ENCODE measurements at regions not wholly inside any gene's neighbourhood (a gene's known extent, or its start where the extent isn't known, plus 50 kb on each side); places are given as distances from the start of the nearest gene placed in this dataset.

- H3K9me3 ChIP-seq (ENCODE audit: severe bottlenecking), result no peaks in the 10 kb centered on the region
- no peak overlapping the region for H3K4me3 ChIP-seq (ENCODE audit: low read depth, low read length)
- peaks cover 4% of the 10 kb centered on the region for H3K27me3 ChIP-seq (ENCODE audit: insufficient read depth, low read depth, severe bottlenecking)
- H3K36me3 ChIP-seq, result no peaks in the 10 kb centered on the region
- no peak for TF ChIP-seq CTCF (IDR thresholded peaks at IDR 0.05; ENCODE audit: low read depth, low read length)
- no peak for DNase-seq
- H3K27ac ChIP-seq, result no peak overlapping the region
Observed at GRCh38 chr6:4280031-4280430, 144.7 kb upstream of the ECI2 start.

GRCh38 chr6:4274382-4275082 is 139.2 kb upstream of the ECI2 start:
- no peak for TF ChIP-seq CTCF (IDR thresholded peaks at IDR 0.05; ENCODE audit: low read depth, low read length)
- DNase-seq, result no peak
- Histone ChIP-seq H3K4me3 (ENCODE audit: low read depth, low read length) (no peak overlapping the region), H3K27me3 (ENCODE audit: insufficient read depth, low read depth, severe bottlenecking) (peaks cover 13% of the 10 kb centered on the region), H3K36me3 (no peaks in the 10 kb centered on the region), H3K27ac (no peak overlapping the region), H3K9me3 (ENCODE audit: severe bottlenecking) (no peaks in the 10 kb centered on the region)

- Histone ChIP-seq H3K27ac (no peak overlapping the region), H3K9me3 (ENCODE audit: severe bottlenecking) (no peaks in the 10 kb centered on the region), H3K27me3 (ENCODE audit: insufficient read depth, low read depth, severe bottlenecking) (peaks cover 17% of the 10 kb centered on the region), H3K36me3 (no peaks in the 10 kb centered on the region), H3K4me3 (ENCODE audit: low read depth, low read length) (no peak overlapping the region)
- no peak for TF ChIP-seq CTCF (IDR thresholded peaks at IDR 0.05; ENCODE audit: low read depth, low read length)
- DNase-seq, result no peak
Observed at GRCh38 chr6:4272996-4273395, 137.6 kb upstream of the ECI2 start.

- Histone ChIP-seq H3K27me3 (ENCODE audit: insufficient read depth, low read depth, severe bottlenecking) (peaks cover 25% of the 10 kb centered on the region), H3K4me3 (ENCODE audit: low read depth, low read length) (no peak overlapping the region), H3K9me3 (ENCODE audit: severe bottlenecking) (no peaks in the 10 kb centered on the region), H3K27ac (no peak overlapping the region), H3K36me3 (no peaks in the 10 kb centered on the region)
- no peak for DNase-seq
- TF ChIP-seq CTCF (IDR thresholded peaks at IDR 0.05; ENCODE audit: low read depth, low read length), result no peak
Observed at GRCh38 chr6:4271761-4272470, 136.5 kb upstream of the ECI2 start.

- H3K27me3 ChIP-seq (ENCODE audit: insufficient read depth, low read depth, severe bottlenecking), result peaks cover 28% of the 10 kb centered on the region
- no peaks in the 10 kb centered on the region for H3K9me3 ChIP-seq (ENCODE audit: severe bottlenecking)
- DNase-seq, result no peak
- H3K36me3 ChIP-seq, result no peaks in the 10 kb centered on the region
- H3K27ac ChIP-seq, result no peak overlapping the region
- H3K4me3 ChIP-seq (ENCODE audit: low read depth, low read length), result no peak overlapping the region
- TF ChIP-seq CTCF (IDR thresholded peaks at IDR 0.05; ENCODE audit: low read depth, low read length), result no peak
Observed at GRCh38 chr6:4270776-4271175, 135.4 kb upstream of the ECI2 start.

Measured in WERI-Rb-1 (cell line).